SK-N-SH treated with all-trans-retinoic acid at 6 μM for 48 hours (cell line): ENCODE measurements at regions not wholly inside any gene's neighbourhood (a gene's known extent, or its start where the extent isn't known, plus 50 kb on each side); places are given as distances from the start of the nearest gene placed in this dataset.

ENCODE experiments used
- ATAC-seq: fragments of 200-7000 bp; cut with Tn5 transposase; 3 replicates; pipeline ENCODE4 v1.9.1; 2020; ENCODE audit warnings: mild to moderate bottlenecking, moderate library complexity
- ARNTL ChIP-seq: fragments of 450-650 bp; formaldehyde crosslinking; IDR thresholded peaks from 2 replicates; pipeline ENCODE4 v1.5.0; 2020; ENCODE audit warnings: low read depth, mild to moderate bottlenecking, moderate library complexity, borderline replicate concordance
- BACH2 ChIP-seq: fragments of 250-450 bp; sonication (Bioruptor Pico); IDR thresholded peaks from 2 replicates; pipeline ENCODE4 v1.9.0; 2021; ENCODE audit warnings: mild to moderate bottlenecking, borderline replicate concordance
- CSDC2 ChIP-seq: fragments of 250-450 bp; sonication (Bioruptor Pico); IDR thresholded peaks from 2 replicates; pipeline ENCODE4 v1.5.0; 2020; ENCODE audit warnings: mild to moderate bottlenecking, moderate library complexity
- GLIS3 ChIP-seq: fragments of 250-450 bp; sonication (Bioruptor Pico); IDR thresholded peaks from 2 replicates; pipeline ENCODE4 v1.5.0; 2020; ENCODE audit warnings: mild to moderate bottlenecking, moderate library complexity
- ISL1 ChIP-seq: fragments of 250-450 bp; sonication (Bioruptor Pico); IDR thresholded peaks from 2 replicates; pipeline ENCODE4 v2.1.2; 2022; ENCODE audit warnings: mild to moderate bottlenecking, moderate library complexity
- OSR1 ChIP-seq: fragments of 250-450 bp; sonication (Bioruptor Pico); IDR thresholded peaks from 2 replicates; pipeline ENCODE4 v1.8.0; 2022; ENCODE audit warnings: moderate library complexity, mild to moderate bottlenecking, inconsistent platforms
- PPARA ChIP-seq: fragments of 250-450 bp; sonication (Bioruptor Pico); IDR thresholded peaks from 2 replicates; pipeline ENCODE4 v1.5.0; 2020; ENCODE audit warnings: mild to moderate bottlenecking, borderline replicate concordance
- RARB ChIP-seq: fragments of 250-450 bp; sonication (Bioruptor Pico); IDR thresholded peaks from 2 replicates; pipeline ENCODE4 v1.8.0; 2021; ENCODE audit warnings: mild to moderate bottlenecking, moderate library complexity
- SNAI2 ChIP-seq: fragments of 250-450 bp; sonication (Bioruptor Pico); IDR thresholded peaks from 2 replicates; pipeline ENCODE4 v1.5.0; 2020; ENCODE audit warnings: mild to moderate bottlenecking, moderate library complexity
- TOX ChIP-seq: fragments of 250-450 bp; sonication (Bioruptor Pico); IDR thresholded peaks from 2 replicates; pipeline ENCODE4 v1.8.0; 2021; ENCODE audit warnings: mild to moderate bottlenecking, moderate library complexity, borderline replicate concordance
- ZC3H10 ChIP-seq: fragments of 250-450 bp; sonication (Bioruptor Pico); IDR thresholded peaks from 2 replicates; pipeline ENCODE4 v1.5.1; 2021; ENCODE audit warnings: mild to moderate bottlenecking, moderate library complexity
- ZFP3 ChIP-seq: fragments of 250-450 bp; sonication (Bioruptor Pico); IDR thresholded peaks from 2 replicates; pipeline ENCODE4 v1.5.0; 2020; ENCODE audit warnings: mild to moderate bottlenecking, moderate library complexity
- ZFP30 ChIP-seq: fragments of 450-650 bp; formaldehyde crosslinking; IDR thresholded peaks from 2 replicates; pipeline ENCODE4 v1.5.0; 2022; ENCODE audit warnings: mild to moderate bottlenecking, moderate library complexity
- ZNF565 ChIP-seq: fragments of 450-650 bp; formaldehyde crosslinking; conservative IDR thresholded peaks from 2 replicates; pipeline ENCODE4 v1.5.0; 2020; ENCODE audit warnings: low read depth, mild to moderate bottlenecking, moderate library complexity
- ZNF8 ChIP-seq: fragments of 450-650 bp; formaldehyde crosslinking; IDR thresholded peaks from 2 replicates; pipeline ENCODE4 v1.5.0; 2020; ENCODE audit warnings: mild to moderate bottlenecking, moderate library complexity
- TF ChIP-seq, protein P1 (sequence below): fragments of 250-450 bp; sonication (Bioruptor Pico); IDR thresholded peaks from 2 replicates; pipeline ENCODE4 v1.8.0; 2021; ENCODE audit warnings: low read depth, mild to moderate bottlenecking, moderate library complexity, borderline replicate concordance
- TF ChIP-seq, protein P2 (sequence below): fragments of 250-450 bp; sonication (Bioruptor Pico); IDR thresholded peaks from 2 replicates; pipeline ENCODE4 v1.5.1; 2021; ENCODE audit warnings: mild to moderate bottlenecking, moderate library complexity
- TF ChIP-seq, protein P3 (sequence below): fragments of 250-450 bp; sonication (Bioruptor Pico); IDR thresholded peaks from 2 replicates; pipeline ENCODE4 v1.8.0; 2020; ENCODE audit warnings: mild to moderate bottlenecking, moderate library complexity, borderline replicate concordance
- TF ChIP-seq, protein P4 (sequence below): fragments of 250-450 bp; sonication (Bioruptor Pico); IDR thresholded peaks from 2 replicates; pipeline ENCODE4 v1.5.1; 2020; ENCODE audit warnings: low read depth, mild to moderate bottlenecking, moderate library complexity

DNA sequence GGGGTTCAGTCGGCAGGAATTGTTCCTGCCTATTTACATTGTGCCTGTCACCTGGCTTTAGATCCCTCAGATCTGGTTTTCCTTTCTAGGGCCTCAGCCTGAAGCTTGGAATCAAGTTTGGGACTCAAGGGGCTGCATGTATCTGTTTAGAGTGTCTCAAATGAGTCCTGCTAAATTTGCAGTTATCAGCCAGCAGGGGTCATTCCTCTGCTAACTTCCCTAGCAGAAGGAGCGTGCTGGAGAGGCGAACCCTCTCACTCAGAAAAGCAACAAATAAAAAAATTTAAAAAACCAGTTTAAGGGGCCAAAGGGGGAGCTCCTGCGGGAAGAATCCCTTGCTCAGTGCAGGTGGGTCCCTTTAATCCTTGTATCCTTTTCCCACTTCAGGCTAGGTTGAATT, 1220.2 kb downstream of the JRKL start:
- no peak for TF ChIP-seq ARNTL (CRISPR knock-in tag)
- TF ChIP-seq ZFP30, result no peak
- TF ChIP-seq ZNF565 (CRISPR knock-in tag), result no peak
- TF ChIP-seq ISL1, result no peak
- TF ChIP-seq, protein P1, sequence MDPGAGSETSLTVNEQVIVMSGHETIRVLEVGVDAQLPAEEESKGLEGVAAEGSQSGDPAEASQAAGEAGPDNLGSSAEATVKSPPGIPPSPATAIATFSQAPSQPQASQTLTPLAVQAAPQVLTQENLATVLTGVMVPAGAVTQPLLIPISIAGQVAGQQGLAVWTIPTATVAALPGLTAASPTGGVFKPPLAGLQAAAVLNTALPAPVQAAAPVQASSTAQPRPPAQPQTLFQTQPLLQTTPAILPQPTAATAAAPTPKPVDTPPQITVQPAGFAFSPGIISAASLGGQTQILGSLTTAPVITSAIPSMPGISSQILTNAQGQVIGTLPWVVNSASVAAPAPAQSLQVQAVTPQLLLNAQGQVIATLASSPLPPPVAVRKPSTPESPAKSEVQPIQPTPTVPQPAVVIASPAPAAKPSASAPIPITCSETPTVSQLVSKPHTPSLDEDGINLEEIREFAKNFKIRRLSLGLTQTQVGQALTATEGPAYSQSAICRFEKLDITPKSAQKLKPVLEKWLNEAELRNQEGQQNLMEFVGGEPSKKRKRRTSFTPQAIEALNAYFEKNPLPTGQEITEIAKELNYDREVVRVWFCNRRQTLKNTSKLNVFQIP (CRISPR knock-in tag), result no peak
- no peak for TF ChIP-seq GLIS3 (CRISPR knock-in tag)
- TF ChIP-seq, protein P2, sequence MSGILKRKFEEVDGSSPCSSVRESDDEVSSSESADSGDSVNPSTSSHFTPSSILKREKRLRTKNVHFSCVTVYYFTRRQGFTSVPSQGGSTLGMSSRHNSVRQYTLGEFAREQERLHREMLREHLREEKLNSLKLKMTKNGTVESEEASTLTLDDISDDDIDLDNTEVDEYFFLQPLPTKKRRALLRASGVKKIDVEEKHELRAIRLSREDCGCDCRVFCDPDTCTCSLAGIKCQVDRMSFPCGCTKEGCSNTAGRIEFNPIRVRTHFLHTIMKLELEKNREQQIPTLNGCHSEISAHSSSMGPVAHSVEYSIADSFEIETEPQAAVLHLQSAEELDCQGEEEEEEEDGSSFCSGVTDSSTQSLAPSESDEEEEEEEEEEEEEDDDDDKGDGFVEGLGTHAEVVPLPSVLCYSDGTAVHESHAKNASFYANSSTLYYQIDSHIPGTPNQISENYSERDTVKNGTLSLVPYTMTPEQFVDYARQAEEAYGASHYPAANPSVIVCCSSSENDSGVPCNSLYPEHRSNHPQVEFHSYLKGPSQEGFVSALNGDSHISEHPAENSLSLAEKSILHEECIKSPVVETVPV (CRISPR knock-in tag), result no peak
- TF ChIP-seq, protein P3, sequence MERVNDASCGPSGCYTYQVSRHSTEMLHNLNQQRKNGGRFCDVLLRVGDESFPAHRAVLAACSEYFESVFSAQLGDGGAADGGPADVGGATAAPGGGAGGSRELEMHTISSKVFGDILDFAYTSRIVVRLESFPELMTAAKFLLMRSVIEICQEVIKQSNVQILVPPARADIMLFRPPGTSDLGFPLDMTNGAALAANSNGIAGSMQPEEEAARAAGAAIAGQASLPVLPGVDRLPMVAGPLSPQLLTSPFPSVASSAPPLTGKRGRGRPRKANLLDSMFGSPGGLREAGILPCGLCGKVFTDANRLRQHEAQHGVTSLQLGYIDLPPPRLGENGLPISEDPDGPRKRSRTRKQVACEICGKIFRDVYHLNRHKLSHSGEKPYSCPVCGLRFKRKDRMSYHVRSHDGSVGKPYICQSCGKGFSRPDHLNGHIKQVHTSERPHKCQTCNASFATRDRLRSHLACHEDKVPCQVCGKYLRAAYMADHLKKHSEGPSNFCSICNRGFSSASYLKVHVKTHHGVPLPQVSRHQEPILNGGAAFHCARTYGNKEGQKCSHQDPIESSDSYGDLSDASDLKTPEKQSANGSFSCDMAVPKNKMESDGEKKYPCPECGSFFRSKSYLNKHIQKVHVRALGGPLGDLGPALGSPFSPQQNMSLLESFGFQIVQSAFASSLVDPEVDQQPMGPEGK (CRISPR knock-in tag), result no peak
- no peak for ATAC-seq

DNA sequence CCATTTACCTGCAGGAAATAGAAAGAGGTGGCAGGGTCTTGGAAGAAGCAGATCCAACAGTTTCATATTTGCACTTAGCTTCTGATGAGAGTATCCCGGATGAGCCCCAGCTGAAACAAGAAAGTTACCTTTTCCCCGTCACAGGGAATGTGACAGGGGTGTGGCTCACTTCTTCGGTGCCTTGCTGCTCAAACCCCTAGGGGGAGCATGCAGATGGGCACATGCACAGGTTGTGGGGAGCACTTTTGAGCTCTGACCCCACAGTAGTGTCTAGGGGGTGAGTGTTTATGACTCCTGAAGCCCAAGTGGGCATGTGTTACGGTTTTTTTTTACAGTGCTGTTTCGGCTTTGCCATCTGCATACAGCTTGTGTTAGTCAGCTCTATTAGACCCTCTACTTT, 1221.0 kb downstream of the JRKL start:
- TF ChIP-seq PPARA (CRISPR knock-in tag), result no peak
- TF ChIP-seq, protein P3 (CRISPR knock-in tag), result no peak
- ATAC-seq, result no peak

DNA sequence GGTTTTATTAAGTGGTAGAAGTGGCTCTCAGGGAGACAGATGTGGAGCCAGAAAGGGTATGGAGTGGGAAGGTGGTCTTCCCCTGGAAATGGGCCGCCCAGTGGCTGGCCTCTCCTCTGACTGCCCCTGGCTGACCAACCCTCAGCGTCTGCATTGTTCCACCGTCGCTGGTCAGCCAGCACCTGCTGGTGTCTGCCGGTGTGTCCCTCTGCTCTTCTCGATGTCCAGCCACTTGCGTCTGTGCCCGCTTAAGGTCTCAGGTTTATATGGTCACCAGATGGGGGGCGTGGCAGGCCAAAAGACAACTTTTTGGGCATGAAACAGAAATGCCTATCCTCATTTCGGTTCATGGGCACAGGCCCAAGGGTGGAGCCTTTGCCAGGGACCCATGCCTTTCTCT, 1221.5 kb downstream of the JRKL start:
- no peak for TF ChIP-seq ARNTL (CRISPR knock-in tag)
- TF ChIP-seq ZNF8 (CRISPR knock-in tag), result no peak
- TF ChIP-seq RARB (CRISPR knock-in tag), result no peak
- TF ChIP-seq ISL1, result no peak
- TF ChIP-seq PPARA (CRISPR knock-in tag), result no peak
- TF ChIP-seq, protein P4, sequence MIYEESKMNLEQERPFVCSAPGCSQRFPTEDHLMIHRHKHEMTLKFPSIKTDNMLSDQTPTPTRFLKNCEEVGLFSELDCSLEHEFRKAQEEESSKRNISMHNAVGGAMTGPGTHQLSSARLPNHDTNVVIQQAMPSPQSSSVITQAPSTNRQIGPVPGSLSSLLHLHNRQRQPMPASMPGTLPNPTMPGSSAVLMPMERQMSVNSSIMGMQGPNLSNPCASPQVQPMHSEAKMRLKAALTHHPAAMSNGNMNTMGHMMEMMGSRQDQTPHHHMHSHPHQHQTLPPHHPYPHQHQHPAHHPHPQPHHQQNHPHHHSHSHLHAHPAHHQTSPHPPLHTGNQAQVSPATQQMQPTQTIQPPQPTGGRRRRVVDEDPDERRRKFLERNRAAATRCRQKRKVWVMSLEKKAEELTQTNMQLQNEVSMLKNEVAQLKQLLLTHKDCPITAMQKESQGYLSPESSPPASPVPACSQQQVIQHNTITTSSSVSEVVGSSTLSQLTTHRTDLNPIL (CRISPR knock-in tag), result no peak
- TF ChIP-seq BACH2, result no peak
- no peak for TF ChIP-seq TOX
- TF ChIP-seq, protein P3 (CRISPR knock-in tag), result no peak
- no peak for TF ChIP-seq ZC3H10
- no peak for TF ChIP-seq CSDC2 (CRISPR knock-in tag)
- TF ChIP-seq ZFP3 (CRISPR knock-in tag), result no peak
- no peak for TF ChIP-seq SNAI2
- TF ChIP-seq ZFP30, result no peak
- TF ChIP-seq, all 23 proteins: peak for 0
- no peak for ATAC-seq

DNA sequence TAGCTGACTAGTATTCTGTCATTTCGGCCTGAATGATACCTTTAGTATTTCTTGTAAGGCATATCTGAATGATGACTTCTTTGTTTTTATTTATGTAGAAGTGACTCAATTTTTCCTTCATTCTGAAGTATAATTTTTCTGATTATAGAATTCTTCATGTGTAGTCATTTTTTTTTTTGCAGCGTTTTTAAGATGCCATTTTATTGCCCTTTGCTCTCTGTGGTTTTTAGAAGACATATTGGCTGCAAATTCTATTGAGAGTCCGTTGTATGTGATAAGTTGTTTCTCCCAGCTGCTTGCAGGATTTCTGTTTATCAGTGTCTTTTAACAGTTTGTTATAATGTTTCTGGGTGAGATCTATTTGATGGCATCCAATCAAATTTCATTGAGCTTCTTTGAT, 1224.8 kb downstream of the JRKL start:
- no peak for ATAC-seq
- TF ChIP-seq, protein P1 (CRISPR knock-in tag), result no peak
- no peak for TF ChIP-seq BACH2
- no peak for TF ChIP-seq PPARA (CRISPR knock-in tag)
- TF ChIP-seq RARB (CRISPR knock-in tag), result no peak
- TF ChIP-seq ZNF565 (CRISPR knock-in tag), result no peak
- TF ChIP-seq, protein P4 (CRISPR knock-in tag), result no peak
- no peak for TF ChIP-seq GLIS3 (CRISPR knock-in tag)
- no peak for TF ChIP-seq OSR1 (CRISPR knock-in tag)
- TF ChIP-seq, protein P3 (CRISPR knock-in tag), result no peak
